Activated CD4-positive, alpha-beta T cell treated with anti-CD3 and anti-CD28 coated beads, Interleukin-2, Interleukin-6, amounts not matched to agents 100 ng/mL and 50 ng/mL, durations not matched to agents 16 hours and 8 hours (primary cell): ENCODE measurements at regions not wholly inside any gene's neighbourhood (a gene's known extent, or its start where the extent isn't known, plus 50 kb on each side); places are given as distances from the start of the nearest gene placed in this dataset.

Source experiments
- DNase-seq: peaks from one replicate; pipeline ENCODE4 v3.0.0-alpha.2; 2020

GRCh38 chr9:89724659-89725058 lies 119.8 kb downstream of the GADD45G start:
- no peak for DNase-seq

GRCh38 chr9:89725271-89725670 lies 120.5 kb downstream of the GADD45G start:
- DNase-seq, result no peak

- no peak for DNase-seq
Observed at GRCh38 chr9:89729954-89730530, 125.2 kb downstream of the GADD45G start.

- DNase-seq, result no peak
Observed at GRCh38 chr9:89730715-89731114, 125.9 kb downstream of the GADD45G start.

GRCh38 chr9:89731262-89732182 lies 126.7 kb downstream of the GADD45G start:
- no peak for DNase-seq

- no peak for DNase-seq
Observed at GRCh38 chr9:89732295-89732938, 127.6 kb downstream of the GADD45G start.

- no peak for DNase-seq
Observed at GRCh38 chr9:89732939-89733324, 128.1 kb downstream of the GADD45G start.

GRCh38 chr9:89734600-89735041 lies 129.8 kb downstream of the GADD45G start:
- DNase-seq, result no peak

GRCh38 chr9:89738137-89738932 lies 133.5 kb downstream of the GADD45G start:
- DNase-seq, result no peak

GRCh38 chr9:89739511-89739910 lies 134.7 kb downstream of the GADD45G start:
- peak; percentile 84 for DNase-seq

GRCh38 chr9:89739916-89740315 lies 135.1 kb downstream of the GADD45G start:
- no peak for DNase-seq

GRCh38 chr9:89740722-89741121 lies 135.9 kb downstream of the GADD45G start:
- DNase-seq, result peak; percentile 69

GRCh38 chr9:89742660-89743059 lies 137.8 kb downstream of the GADD45G start:
- peak; percentile 35 for DNase-seq

GRCh38 chr9:89743216-89743572 lies 138.4 kb downstream of the GADD45G start:
- peak; percentile 68 for DNase-seq

GRCh38 chr9:89743573-89744254 lies 138.9 kb downstream of the GADD45G start:
- DNase-seq, result peak; percentile 80

GRCh38 chr9:89744255-89744648 lies 139.4 kb downstream of the GADD45G start:
- DNase-seq, result no peak

GRCh38 chr9:89744730-89745129 lies 139.9 kb downstream of the GADD45G start:
- DNase-seq, result no peak

- DNase-seq, result no peak
Observed at GRCh38 chr9:89745601-89746376, 141.0 kb downstream of the GADD45G start.

GRCh38 chr9:89746385-89747116 lies 141.7 kb downstream of the GADD45G start:
- no peak for DNase-seq

GRCh38 chr9:89747596-89747995 lies 142.8 kb downstream of the GADD45G start:
- DNase-seq, result no peak
